Mesenteric fat pad (tissue), 1 donor: ENCODE measurements at regions not wholly inside any gene's neighbourhood (a gene's known extent, or its start where the extent isn't known, plus 50 kb on each side); places are given as distances from the start of the nearest gene placed in this dataset.
"Not testable (repeated sequence)": the region's sequence is repeated elsewhere in the genome, so short reads cannot be mapped to it uniquely, and the experiment has no call there.

ENCODE experiments used
- DNase-seq: peaks from one replicate; pipeline ENCODE4 v3.0.0-alpha.2; 2020; ENCODE audit warnings: low spot score
- donor health status: DM: yes; HTN: yes; CAD: no.

DNA sequence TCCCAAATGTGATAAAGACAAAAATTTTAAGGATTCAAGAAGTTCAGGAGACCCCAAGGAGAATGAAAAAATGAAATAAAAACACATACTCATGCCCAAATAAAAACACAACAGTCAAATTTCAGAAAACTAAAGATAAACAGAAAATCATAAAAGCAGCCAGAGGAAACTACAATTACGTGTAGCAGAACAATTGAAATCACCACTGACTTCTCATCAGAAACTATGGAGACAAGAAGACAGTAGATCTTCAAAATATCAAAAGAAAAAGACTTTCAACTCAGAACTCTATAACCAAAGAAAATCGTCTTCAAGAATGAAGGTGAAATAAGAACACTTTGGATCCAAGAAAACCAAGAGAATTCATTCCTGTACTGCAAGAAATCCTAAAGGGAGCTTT, 54.9 kb downstream of the DIO3 start:
- DNase-seq, result no peak

DNA sequence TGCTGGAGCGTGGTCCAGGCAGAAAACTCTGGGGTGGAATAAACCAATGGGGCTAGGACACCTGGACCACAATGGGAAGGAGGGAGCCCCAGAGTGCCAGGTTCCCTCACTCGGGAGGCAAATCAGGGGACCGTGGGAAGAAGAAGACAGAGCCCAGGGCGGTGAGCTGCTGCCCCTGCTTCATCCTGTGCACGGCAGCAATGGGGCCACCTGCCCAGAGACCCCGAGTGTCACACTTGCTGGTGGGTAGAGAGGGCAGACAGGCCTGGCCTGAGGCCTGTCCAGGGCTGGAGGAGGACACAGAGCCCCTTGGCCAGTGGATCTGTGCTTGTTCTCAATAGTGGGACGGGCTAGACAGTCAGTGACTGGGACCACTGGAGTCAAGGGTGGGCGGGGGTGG, 58.2 kb downstream of the DIO3 start:
- peak; percentile 87 for DNase-seq

DNA sequence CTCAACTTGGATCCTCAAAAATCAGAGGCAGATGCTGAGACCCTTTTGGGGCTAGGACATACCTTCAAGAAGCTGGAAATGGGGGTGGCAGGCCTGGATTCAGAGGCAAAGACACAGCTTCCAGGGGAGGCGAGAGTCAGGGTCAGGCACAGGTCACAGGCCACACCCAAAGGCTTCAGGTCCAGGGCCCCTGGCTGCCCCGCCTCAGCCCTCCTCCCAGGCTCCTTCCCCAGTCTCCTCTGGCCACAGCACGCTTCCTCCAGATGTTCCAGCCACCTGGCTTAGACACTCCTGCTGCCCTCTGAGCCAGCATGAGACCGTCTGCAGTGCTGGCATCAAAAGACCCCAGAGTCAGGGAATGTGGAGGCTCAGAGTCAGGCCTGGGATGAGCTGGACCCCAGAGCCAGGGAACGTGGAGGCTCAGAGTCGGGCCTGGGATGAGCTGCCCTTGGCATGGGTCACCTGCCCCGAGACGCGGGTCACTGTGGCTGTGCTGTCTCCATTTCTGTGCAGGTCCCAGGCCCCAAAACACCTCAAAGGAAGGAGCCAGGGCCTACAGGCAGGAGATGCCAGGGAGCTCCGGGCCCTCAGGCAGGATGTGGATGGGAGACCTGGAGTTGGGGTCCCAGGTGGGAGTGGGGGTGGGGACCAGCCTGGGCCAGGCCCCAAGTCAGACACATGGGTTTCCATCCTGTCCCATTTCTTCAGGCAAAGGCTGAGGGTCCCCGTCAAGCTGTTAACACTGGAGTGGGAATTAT, 58.9 kb downstream of the DIO3 start:
- peak; percentile 83 for DNase-seq

DNA sequence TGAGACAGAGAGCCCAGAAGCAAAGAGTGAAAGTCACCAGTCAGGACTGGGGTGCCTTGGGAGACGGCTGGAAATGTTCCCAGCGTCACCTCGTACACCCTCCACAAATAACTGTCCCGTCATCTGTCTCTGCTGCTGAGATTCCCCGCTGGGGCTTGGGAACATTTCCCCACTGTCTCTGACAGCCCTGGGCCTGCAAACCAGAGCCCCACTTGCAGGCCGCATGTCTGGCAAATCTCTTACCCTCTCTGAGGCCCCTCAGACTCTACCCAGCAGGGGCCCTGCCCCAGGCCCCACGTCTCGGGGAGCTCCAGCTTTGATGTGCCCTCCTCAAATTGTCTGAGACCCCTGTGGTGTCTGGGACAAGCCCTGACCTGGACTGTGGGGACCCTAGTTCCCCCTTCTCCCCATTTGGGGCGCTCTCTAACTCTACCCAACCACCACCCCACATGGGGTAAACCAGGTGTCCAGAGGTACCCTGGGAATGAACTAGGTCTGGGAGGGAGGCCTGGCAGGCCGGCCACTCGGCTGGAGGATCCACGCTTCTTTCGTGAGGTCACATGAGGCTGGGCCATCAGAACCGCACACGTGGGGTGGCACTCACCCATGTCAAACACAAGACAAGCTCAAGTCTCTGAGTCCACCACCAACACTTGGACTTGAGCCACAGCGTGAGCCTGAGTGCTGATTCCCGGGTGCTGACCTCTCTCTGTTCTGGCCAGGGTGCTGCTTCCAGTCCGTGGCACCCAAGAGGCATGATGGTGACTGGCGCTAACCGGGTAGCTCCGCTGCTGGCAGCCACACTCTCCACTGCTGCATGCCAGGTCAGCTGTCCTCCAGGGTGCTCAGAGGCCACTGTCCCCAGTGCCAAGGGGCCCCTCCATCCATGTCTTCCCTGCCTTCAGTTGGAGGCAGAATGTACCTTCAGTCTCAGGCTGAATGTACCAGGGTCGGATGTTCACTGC, 59.8 kb downstream of the DIO3 start:
- no peak for DNase-seq

DNA sequence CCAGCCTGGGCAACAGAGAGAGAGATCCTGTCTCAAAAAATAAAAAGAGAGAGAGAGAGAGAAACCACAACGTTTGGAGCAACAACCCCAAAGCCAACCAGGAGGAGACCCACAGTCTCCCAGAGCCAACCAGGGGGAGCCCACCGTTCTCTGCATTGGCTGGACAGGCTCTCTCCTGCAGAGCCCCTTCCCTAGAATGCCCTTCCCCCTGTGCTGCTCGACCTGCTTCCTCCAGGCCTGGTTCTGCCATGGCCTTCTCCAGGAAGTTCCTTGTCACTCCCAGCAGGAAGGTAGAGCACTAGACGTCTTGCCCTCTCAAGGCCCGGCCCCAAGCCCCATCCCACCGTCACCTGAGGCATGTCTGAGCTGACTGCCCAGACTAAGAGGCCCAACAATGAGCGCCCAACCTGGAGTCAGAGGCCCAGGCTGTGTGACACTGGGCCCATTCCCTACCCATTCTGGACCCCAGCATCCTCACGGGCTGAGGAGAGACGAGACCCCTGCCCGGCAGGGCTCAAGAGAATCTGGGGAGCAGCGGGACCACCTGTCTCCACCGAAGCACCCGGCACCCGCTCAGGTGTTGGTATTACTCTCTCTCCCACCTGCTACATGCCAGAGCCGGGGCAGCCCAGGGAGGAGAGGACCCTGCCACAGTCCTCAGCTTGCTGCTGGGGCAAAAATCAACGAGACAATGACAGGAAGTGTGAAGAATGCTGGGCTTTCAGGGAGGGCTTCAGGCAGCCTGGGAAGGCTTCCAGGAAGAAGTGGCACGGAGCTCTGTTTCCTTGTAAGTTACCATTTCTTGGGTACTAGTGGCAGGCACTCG, 61.2 kb downstream of the DIO3 start:
- peak; percentile 62 for DNase-seq

DNA sequence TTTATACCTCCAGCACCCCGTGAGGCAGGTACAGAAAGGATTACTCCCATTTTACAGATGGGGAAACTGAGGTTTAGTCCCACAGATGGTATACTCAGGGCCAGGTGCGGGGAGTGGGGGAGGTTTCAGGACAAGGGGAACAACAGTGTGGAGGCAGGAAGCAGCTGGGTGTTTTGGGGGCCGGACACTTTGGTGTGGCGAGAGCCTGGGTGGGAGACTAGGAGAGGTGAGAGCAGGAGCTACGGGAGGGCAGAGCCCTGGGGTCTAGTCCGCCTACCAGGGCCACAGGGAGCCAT, 61.7 kb downstream of the DIO3 start:
- DNase-seq, result no peak

- peak; percentile 71 for DNase-seq
These were observed 62.6 kb downstream of the DIO3 start for GRCh38 chr14:101623685-101624444.

- no peak for DNase-seq
These were observed 63.2 kb downstream of the DIO3 start for GRCh38 chr14:101624536-101624935.

DNA sequence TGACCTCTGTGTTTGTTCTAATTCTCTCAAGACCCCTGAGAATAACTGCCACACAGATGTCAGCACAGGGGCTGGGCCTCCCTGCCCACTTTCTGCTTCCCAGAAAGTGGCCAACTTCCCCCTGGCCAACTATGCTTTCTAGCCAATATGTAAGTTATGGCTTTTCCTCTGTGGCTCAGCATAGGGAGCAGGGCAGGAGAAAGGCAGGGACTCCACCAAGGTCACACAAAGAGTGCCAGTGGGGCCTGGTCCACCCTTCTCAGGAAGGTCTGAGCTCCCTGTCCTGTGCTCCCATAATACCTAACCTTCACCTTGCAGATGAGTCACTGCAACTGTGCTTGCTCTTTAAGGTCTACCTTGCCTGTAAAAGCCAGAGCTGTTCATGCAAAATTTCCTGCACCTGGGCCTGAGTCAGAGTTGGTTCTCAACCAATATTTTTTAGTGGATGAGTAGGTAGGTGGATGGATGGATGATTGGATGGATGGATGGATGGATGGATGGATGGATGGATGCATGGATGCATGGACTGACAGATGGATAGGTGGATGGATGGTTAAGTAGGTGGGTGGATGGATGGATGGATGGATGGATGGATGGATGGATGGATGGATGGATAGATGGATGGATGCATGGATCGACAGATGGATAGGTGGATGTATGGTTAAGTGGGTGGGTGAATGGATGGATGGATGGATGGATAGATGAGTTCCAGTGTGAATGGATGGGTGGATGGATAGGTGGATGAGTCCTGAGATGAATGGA, 64.2 kb downstream of the DIO3 start:
- no peak for DNase-seq

GRCh38 chr14:101626331-101626730, 65.0 kb downstream of the DIO3 start:
- no peak for DNase-seq

- no peak for DNase-seq
These were observed 66.6 kb downstream of the DIO3 start for GRCh38 chr14:101627915-101628262.

DNA sequence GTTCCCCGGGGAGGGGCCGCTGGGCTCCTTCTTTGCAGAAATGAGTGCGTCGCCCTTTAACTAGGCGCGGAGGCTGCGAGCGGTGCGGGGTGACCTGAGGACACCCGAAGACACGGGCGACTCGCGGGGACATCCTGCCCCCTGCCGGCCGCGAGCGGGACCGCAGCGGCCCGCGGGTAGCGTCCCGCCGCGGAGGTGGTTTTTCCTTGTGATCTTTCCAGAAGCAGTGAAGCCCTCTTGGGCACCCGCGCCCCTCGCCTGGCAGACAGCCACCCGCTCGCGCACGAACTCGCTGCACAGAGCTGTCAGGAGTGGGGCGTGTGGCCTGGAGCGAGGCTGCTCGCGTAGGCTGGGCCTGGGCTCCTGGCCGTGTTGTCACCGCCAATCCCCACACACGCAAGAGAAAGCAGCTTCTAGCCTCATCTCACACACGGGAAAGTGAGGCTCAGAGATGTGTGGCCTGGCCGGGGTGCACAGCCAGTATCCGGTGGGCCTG, 67.2 kb downstream of the DIO3 start:
- peak; percentile 93 for DNase-seq

- DNase-seq, result peak; percentile 88
These were observed 67.7 kb downstream of the DIO3 start for GRCh38 chr14:101628975-101629374.

DNA sequence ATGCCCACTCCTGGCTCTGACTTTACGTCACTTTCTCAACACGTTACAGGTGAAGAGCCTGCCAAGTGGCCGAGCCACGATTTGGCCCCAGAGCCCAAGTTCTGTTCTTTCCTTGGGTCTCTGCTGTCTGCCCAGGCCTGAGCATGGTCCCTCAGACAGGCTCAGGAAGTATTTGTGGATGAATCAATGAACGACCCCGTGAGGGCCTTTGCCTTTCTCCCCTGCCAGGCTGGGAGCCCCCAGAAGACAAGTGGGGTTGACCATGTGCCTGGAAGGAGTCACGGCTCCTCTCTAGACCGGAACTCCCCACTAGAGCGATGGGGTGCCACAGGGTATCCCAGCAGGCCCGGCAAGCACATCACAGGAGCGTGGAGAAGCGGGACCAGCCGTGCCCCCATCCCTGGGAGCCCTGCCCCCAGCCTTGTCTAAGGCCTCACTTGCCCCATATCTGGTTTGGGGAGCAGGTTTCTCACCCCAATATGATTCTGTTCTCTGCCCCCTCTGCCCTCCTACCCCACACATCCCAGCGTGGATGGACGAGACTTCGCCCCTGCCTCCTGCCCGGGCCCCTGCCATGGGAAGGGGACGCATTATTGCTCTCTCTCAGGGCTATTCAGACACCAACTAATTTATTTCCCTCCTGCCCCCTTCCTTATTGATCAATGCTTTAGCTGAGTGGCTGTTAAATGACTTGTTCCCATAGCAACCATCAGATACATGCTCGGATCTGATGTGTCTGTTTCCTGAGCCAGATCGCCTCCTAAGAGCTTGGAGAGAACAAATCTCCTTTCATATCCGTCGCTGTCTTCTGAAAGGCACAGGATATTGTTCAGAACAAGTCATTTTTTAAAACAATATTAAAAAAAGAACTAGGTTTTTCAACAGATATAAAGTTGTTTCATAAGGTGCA, 69.0 kb downstream of the DIO3 start:
- DNase-seq, result no peak

- no peak for DNase-seq
These were observed 69.9 kb downstream of the DIO3 start for GRCh38 chr14:101631199-101631598.

- not testable (repeated sequence) for DNase-seq
These were observed 70.7 kb downstream of the DIO3 start for GRCh38 chr14:101631970-101632369.

DNA sequence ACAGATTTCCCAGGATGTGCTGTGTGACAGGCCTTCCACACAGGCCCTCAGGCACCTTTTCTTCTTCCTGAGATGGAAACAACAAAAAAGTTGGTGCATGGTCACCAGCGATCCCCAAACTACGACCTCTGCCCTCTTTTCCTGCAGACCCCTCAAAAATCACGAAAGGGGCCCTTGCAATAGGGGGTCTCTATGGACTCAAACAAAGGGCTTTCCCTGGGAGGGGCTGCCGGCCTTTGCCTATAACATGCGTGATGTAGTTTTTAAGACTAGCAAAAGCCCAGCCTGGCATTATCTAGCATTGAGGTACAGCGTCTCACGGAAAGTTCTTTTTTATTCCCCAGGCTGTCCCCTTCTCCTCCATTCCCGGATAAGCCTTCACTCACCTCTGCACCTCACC, 71.2 kb downstream of the DIO3 start:
- no peak for DNase-seq

DNA sequence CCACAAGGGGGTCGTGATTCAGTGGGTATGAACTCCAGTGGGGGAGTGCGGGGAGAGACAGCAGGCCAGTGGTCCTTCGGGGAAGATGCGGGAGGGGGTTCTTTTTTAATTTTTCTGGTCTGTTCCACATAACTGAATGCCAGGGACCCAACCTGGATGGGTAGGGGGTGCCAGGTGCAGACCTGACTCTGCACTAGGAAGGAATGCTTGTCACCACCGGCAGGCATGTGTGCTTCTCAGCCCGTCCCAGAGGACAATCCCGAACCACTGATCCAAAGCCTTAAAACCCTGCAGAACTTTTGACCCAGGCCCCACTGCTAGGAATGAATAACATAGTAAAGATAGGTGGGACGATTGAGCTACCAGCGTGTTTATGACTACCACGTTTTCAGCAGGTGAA, 72.0 kb downstream of the DIO3 start:
- no peak for DNase-seq
